PC-3 (cell line): ENCODE measurements at regions not wholly inside any gene's neighbourhood (a gene's known extent, or its start where the extent isn't known, plus 50 kb on each side); places are given as distances from the start of the nearest gene placed in this dataset.

Source experiments
- ATAC-seq: fragments of 200-7000 bp; cut with Tn5 transposase; 2 replicates; pipeline ENCODE4 v1.9.1; 2020; ENCODE audit warnings: mild to moderate bottlenecking, moderate library complexity
- BruUV-seq: library from RNA; stranded (reverse); fragments of 400-500 nt; replicated peaks from 2 replicates; lab custom pipeline; 2021; lab: Mats Ljungman, UMichigan
- CTCF ChIA-PET: fragments of 300-600 bp; sonication (Branson Sonifier 250); formaldehyde crosslinking; loops from one replicate; lab custom pipeline; 2022; ENCODE audit warnings: antibody characterized with exemption; lab: Charles Lee
- POLR2A ChIA-PET: fragments of 300-600 bp; sonication (Branson Sonifier 250); formaldehyde crosslinking; loops from one replicate; lab custom pipeline; 2022; ENCODE audit warnings: antibody characterized with exemption; ENCODE audit not compliant: unreplicated experiment; lab: Charles Lee
- DNase-seq: peaks from one replicate; pipeline ENCODE4 v3.0.0-alpha.2; 2015
- H2AFZ ChIP-seq: fragments of 300-600 bp; sonication (generic); 2 replicates; pipeline ENCODE4 v1.6.0; 2016; ENCODE audit warnings: antibody characterized with exemption, low read length
- H3F3A ChIP-seq: fragments of 300-600 bp; sonication (generic); one replicate; pipeline ENCODE4 v1.6.0; 2017; ENCODE audit warnings: antibody characterized with exemption, low read length, control low read depth, mild to moderate bottlenecking; ENCODE audit not compliant: unreplicated experiment
- H3K27ac ChIP-seq: fragments of 300-600 bp; sonication (generic); 2 replicates; pipeline ENCODE4 v1.5.1; 2016; ENCODE audit warnings: mild to moderate bottlenecking, low read length
- H3K27me3 ChIP-seq: fragments of 300-600 bp; sonication (generic); 2 replicates; pipeline ENCODE4 v1.6.1; 2016; ENCODE audit warnings: low read length, mixed read lengths
- H3K36me3 ChIP-seq: fragments of 300-600 bp; sonication (generic); 2 replicates; pipeline ENCODE4 v1.6.1; 2016; ENCODE audit warnings: low read depth, mixed run types, low read length, mixed read lengths
- H3K4me1 ChIP-seq: fragments of 300-600 bp; sonication (generic); 2 replicates; pipeline ENCODE4 v1.5.1; 2016; ENCODE audit warnings: low read length; ENCODE audit not compliant: insufficient read depth
- H3K4me2 ChIP-seq: fragments of 300-600 bp; sonication (generic); 2 replicates; pipeline ENCODE4 v1.6.0; 2016; ENCODE audit warnings: low read length
- H3K4me3 ChIP-seq: fragments of 300-600 bp; sonication (generic); 2 replicates; pipeline ENCODE4 v1.5.1; 2016; ENCODE audit warnings: mild to moderate bottlenecking, low read length, mixed read lengths
- H3K79me2 ChIP-seq: fragments of 300-600 bp; sonication (generic); 2 replicates; pipeline ENCODE4 v1.6.1; 2017; ENCODE audit warnings: low read length, mixed read lengths
- H3K9ac ChIP-seq: fragments of 300-600 bp; sonication (generic); 2 replicates; pipeline ENCODE4 v1.6.0; 2016; ENCODE audit warnings: mild to moderate bottlenecking, low read length
- H3K9me2 ChIP-seq: fragments of 300-600 bp; sonication (generic); replicated peaks from 2 replicates; pipeline ENCODE4 v1.6.1; 2016; ENCODE audit warnings: mixed run types, low read length, mixed read lengths
- H3K9me3 ChIP-seq: fragments of 300-600 bp; sonication (generic); 2 replicates; pipeline ENCODE4 v1.6.1; 2016; ENCODE audit warnings: low read length, mixed read lengths
- H4K20me1 ChIP-seq: fragments of 300-600 bp; sonication (generic); 2 replicates; pipeline ENCODE4 v1.6.1; 2016; ENCODE audit warnings: low read length, mixed read lengths
- CTCF ChIP-seq: fragments of 300-600 bp; sonication (generic); conservative IDR thresholded peaks from 2 replicates; pipeline ENCODE4 v1.5.1; 2017; ENCODE audit warnings: antibody characterized with exemption, low read depth, mild to moderate bottlenecking, low read length
- EZH2 ChIP-seq: fragments of 300-600 bp; sonication (generic); IDR thresholded peaks from one replicate; pipeline ENCODE4 v1.6.1; 2017; ENCODE audit warnings: antibody characterized with exemption, mild to moderate bottlenecking, low read length; ENCODE audit not compliant: unreplicated experiment
- EZH2phosphoT487 ChIP-seq: fragments of 300-600 bp; sonication (generic); IDR thresholded peaks from 2 replicates; pipeline ENCODE4 v1.6.1; 2018; ENCODE audit warnings: mild to moderate bottlenecking, antibody characterized with exemption, low read length, borderline replicate concordance
- intact Hi-C: fragments of 100-400 bp; cut with micrococcal nuclease; formaldehyde crosslinking; loops from 2 replicates; pipeline ENCODE4 v1.9.0; 2023

- POLR2A ChIA-PET, result no interaction called here
- H3K27ac ChIP-seq, result no peak overlapping the region
- H3K27me3 ChIP-seq, result no peaks in the 10 kb centered on the region
- H3K36me3 ChIP-seq, result no peaks in the 10 kb centered on the region
- H3K4me2 ChIP-seq, result no peak overlapping the region
- no peak overlapping the region for H2AFZ ChIP-seq
- H3K9ac ChIP-seq, result no peak overlapping the region
- intact Hi-C loops, result no loop called here
- no peak for TF ChIP-seq EZH2
- no peak for TF ChIP-seq CTCF
- no peak for TF ChIP-seq EZH2phosphoT487
- CTCF ChIA-PET, result no interaction called here
- H3F3A ChIP-seq, result no peaks in the 10 kb centered on the region
- no peak overlapping the region for H3K4me3 ChIP-seq
- no peaks in the 10 kb centered on the region for H4K20me1 ChIP-seq
- no TSS peak for BruUV-seq
- no peak for ATAC-seq
- H3K79me2 ChIP-seq, result no peaks in the 10 kb centered on the region
- H3K9me3 ChIP-seq, result no peaks in the 10 kb centered on the region
- no peaks in the 10 kb centered on the region for H3K4me1 ChIP-seq
- DNase-seq, result peak; percentile 2
- no peaks in the 10 kb centered on the region for H3K9me2 ChIP-seq
Measured at GRCh38 chr16:64098451-64098850, 1023.4 kb downstream of the CDH11 start.

GRCh38 chr16:64096689-64097088 is 1025.2 kb downstream of the CDH11 start:
- Histone ChIP-seq H3K27me3 (no peaks in the 10 kb centered on the region), H3K9ac (no peak overlapping the region), H2AFZ (no peak overlapping the region), H4K20me1 (no peaks in the 10 kb centered on the region), H3K36me3 (no peaks in the 10 kb centered on the region), H3F3A (no peaks in the 10 kb centered on the region), H3K9me3 (no peaks in the 10 kb centered on the region), H3K4me1 (peaks cover 14% of the 10 kb centered on the region), H3K79me2 (no peaks in the 10 kb centered on the region), H3K4me3 (no peak overlapping the region), H3K27ac (no peak overlapping the region), H3K4me2 (no peak overlapping the region), H3K9me2 (no peaks in the 10 kb centered on the region)
- ATAC-seq, result no peak
- ChIA-PET POLR2A (no interaction called here), CTCF (no interaction called here)
- DNase-seq, result no peak
- intact Hi-C loops, result no loop called here
- TF ChIP-seq EZH2phosphoT487 (no peak), CTCF (no peak), EZH2 (no peak)
- no TSS peak for BruUV-seq

- Histone ChIP-seq H3K9me2 (no peaks in the 10 kb centered on the region), H3K36me3 (no peaks in the 10 kb centered on the region), H3F3A (no peaks in the 10 kb centered on the region), H3K9ac (no peak overlapping the region), H3K27me3 (no peaks in the 10 kb centered on the region), H3K4me2 (no peak overlapping the region), H3K27ac (no peak overlapping the region), H3K4me1 (peaks cover 14% of the 10 kb centered on the region), H3K9me3 (no peaks in the 10 kb centered on the region), H4K20me1 (no peaks in the 10 kb centered on the region), H3K79me2 (no peaks in the 10 kb centered on the region), H3K4me3 (no peak overlapping the region), H2AFZ (no peak overlapping the region)
- ChIA-PET CTCF (no interaction called here), POLR2A (no interaction called here)
- DNase-seq (peak; percentile 14), ATAC-seq (no peak)
- no TSS peak for BruUV-seq
- intact Hi-C loops, result loop anchor here (5.0 kb wide), 3 partner anchors 147 to 1022 kb away; no protein-coding TSS in a partner anchor
- TF ChIP-seq CTCF, result no peak
- TF ChIP-seq EZH2phosphoT487, result no peak
Measured at GRCh38 chr16:64094992-64095634, 1026.8 kb downstream of the CDH11 start.
